ENCODE measurements at regions not wholly inside any gene's neighbourhood (a gene's known extent, or its start where the extent isn't known, plus 50 kb on each side); places are given as distances from the start of the nearest gene placed in this dataset.
A peak's percentile ranks its signal among the peaks of the same experiment; 100 is the strongest.
"Not testable (repeated sequence)": the region's sequence is repeated elsewhere in the genome, so short reads cannot be mapped to it uniquely, and the experiment has no call there.

DNA sequence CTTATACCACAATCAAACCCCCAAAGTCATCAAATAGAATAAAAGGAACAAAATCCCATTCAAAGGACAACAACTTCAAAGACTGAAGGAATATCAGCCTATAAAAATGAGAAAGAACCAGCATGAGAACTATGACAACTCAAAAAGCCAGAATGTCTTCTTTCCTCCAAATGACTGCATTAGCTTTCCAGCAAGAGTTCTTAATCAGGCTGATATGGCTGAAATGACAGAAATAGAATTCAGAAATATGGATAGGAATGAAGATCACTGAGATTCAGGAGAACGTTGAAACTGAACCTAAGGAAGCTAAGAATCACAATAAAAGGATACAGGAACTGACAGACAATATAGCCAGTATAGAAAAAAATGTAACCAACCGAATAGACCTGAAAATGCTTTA is 109.5 kb downstream of the SINHCAF start:
- no peak for DNase-seq (ENCODE audit: low read depth)

DNA sequence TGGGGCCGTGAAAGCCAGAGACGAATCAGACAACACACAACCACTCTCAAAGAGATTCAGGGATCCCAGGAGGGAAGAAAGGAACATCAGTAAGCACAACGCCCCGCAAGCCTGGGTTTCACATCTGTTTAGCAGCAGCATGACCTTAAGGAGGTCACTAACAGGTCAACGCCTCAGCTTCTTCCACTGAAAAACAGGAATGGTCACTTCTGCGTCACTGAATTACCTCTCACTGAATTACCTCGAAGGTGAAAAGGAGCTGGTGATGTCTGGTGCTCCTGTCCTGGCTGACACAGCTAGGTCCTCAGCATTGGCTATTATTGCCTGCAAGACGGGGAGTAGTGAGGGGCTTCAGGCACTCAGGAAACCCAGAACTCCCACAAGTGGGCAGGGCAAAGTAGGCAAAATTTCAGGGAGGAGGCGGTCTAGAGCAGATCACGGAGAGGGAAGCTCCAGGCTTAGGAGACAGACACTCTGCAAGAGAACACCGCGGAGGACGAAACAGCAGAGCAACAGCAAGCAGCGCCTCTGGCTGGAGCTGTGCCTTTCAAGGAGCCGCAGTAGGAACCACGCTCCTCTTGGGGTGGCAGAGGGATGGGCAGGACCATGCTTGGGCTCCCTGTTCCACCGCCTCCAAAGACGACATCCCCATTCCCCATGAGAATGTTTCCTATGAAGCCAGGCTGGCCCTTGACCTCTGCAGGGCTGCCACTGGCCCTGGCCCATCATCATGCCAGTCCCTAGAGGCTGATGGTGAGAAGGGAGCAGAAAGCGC is 108.4 kb downstream of the SINHCAF start:
- no peak for DNase-seq (ENCODE audit: low read depth)

DNA sequence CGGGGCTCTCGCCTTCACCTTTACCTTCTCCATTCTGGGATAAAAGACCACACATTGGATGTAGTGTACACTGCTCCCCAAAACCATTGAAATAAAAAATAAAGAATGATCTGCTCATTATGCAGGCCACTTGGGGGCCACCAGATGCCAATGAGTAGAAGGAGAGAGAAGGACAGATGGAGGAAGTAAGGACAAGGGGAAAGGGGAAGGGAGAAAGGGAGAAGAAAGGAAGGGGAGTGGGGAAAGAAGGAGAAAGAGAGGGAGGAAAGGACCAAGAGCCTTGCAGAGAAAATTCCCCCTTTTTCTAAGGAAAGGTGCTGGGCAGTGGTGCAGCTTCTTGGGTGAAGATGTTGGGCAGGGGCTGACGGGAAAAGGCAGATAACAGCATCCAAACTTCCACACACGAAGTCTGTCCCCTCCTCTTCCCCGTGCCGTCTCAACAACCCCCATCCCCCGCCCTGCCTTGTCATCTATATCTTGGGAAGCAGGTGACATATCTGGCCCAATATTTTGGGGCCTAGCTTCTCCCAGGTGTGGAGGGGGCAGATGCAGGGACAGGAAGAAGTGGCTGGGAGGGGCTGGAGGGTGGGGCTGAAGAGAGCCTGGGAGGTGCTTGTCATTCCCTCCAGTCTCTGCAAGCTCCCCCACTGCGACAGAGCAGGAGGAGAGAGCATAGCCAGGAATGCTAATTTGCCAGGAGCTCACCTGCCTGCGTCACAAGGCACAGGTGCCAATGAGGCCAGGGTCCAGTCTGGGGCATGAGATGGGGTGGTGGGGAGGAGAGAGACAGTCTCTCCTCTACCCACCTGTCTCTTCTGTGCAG is 107.5 kb downstream of the SINHCAF start:
- DNase-seq (ENCODE audit: low read depth), result no peak

GRCh38 chr12:31219521-31219920 is 106.4 kb downstream of the SINHCAF start:
- no peak for DNase-seq (ENCODE audit: low read depth)

DNA sequence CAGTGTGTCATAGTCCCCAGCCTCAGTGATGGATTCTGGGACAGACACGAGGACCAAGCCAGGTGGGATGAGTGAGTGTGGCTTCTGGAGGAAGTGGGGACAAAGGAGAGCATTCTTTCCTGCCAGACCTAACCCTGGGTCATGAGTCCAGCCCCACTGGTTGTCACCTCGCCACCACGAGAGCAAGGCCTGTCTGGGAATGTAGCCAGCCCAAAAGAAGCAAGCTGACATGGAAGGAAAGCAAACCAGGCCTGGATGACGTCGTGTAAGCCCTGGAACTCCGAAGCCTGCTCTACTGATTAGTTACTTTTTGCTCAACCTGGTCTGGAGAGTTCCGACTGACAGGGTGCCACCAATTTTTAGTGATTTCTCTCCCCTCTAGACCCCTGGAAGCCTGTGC is 105.9 kb downstream of the SINHCAF start:
- DNase-seq (ENCODE audit: low read depth), result no peak

DNA sequence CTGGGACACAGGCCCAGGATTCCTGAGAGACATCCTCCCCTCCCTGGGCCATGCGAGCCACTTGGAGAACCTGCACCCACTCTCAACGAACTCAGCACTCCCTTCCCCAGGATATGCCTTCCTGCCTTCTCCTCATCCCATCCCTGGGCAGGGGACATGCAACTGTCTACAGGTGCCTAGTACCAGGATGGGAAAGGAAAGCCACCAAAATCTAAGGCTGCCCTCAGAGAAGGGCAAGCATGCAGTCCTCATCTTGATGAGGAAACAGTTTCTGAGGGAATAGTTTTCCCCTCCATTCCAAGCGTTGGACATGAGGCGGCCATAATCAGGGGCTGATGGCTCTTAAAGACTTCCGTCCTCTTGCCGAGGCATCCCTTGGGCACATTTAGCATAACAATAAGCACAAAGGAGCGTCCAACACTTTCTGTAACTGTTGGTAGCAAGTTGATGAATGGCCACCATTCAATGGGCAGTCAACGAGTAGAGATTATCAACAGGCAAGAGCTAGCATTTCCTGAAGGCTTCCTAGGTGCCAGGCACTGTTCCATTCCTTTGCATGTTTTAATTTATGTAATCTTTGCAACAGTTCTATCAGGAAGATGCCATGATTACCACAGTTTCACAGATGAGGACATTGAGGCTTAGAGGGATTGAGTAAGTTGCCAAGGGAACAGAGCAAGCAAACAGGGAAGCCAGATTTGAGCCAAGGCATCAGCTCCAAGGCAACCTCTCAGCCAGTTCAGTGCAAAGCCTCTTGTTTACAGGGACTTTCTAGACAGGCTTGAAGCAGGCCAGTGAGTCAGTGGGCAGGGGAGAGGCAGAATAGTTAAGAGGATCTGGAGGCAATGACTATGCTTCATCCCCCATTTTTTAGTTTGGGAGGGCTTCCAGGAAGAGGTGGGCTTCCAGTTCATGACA is 105.1 kb downstream of the SINHCAF start:
- peak; percentile 96 for DNase-seq (ENCODE audit: low read depth)

- no peak for DNase-seq (ENCODE audit: low read depth)
Measured at GRCh38 chr12:31221551-31221945, 104.4 kb downstream of the SINHCAF start.

DNA sequence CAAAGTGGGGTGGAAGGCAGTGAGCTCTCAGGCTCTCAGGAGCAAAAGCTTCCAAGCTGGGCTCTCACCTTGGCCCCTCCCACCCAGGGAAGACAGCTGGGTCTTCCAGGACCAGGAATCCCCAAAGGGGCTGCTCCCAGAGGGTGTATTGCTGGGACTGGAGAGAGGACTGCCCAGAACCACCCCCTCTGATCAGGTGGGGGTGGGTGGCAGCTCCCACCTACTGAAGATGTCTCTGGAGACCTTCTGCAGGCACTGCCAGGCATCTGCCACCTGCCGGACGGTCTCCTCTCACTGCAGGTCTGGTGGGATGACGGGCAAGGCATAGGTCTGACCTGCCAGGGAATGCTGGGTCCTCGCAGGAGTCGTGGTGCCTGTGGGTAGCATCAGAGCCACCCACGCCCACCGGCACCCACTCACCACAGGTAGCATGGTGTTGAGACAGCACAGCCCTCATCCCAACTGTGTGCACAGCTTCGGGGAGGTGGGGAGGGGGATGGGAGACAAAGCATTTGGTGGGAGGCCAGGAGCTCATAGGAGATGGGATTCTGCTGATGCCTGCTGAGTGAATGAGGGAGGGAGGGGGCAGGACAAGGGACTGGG is 103.2 kb downstream of the SINHCAF start:
- no peak for DNase-seq (ENCODE audit: low read depth)

DNA sequence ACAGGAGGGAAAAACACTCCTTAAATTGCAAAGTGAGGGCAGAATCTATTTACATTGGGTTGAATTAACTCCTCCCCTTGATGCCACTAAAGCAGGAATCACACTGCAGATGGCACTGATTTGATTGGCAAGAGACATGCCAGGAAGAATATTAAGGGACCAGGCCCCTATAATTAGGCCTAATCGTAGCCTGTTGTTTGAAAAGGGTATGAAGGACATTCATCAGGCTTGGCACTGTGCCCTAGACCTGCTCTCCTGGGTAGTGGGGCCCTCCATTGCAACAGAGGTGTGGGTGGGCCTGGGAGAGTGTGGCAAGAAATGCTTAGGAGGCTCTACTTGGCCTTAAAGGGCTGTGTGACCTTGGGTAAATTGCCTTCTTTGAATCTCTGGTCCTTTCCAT is 102.3 kb downstream of the SINHCAF start:
- DNase-seq (ENCODE audit: low read depth), result not testable (repeated sequence)

DNA sequence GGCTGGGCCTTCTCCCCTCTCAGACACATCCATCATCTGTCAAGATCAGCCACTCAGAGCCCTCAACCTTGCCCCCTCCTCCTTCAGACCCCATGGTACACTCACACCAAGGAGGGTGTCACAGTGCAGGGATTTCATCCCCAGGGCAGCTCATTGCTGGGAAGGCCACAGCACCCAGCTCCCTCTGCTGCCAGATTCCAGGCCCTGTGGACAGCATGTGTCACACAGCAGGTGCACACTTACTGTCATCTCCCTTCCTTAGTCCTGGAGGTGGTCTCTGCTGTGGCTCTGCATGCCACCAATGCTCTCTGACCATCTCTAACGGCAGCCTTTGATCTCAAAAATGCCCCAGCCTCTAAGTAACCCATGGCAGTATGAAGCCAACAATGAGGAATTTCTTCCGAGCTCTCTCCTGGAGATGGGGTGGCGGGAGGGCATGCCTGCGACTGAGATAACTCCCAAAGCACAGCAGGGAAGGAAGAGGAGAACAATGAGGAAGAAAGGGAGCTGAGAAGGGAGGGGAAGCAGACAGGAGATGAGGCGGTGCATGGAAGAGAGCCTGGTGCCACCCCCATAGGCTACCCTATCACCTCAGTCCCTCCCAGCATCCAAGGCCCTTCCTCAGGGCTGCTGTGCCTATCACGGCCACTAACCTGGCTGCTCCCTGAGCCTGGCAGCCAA is 101.0 kb downstream of the SINHCAF start:
- DNase-seq (ENCODE audit: low read depth), result no peak

DNA sequence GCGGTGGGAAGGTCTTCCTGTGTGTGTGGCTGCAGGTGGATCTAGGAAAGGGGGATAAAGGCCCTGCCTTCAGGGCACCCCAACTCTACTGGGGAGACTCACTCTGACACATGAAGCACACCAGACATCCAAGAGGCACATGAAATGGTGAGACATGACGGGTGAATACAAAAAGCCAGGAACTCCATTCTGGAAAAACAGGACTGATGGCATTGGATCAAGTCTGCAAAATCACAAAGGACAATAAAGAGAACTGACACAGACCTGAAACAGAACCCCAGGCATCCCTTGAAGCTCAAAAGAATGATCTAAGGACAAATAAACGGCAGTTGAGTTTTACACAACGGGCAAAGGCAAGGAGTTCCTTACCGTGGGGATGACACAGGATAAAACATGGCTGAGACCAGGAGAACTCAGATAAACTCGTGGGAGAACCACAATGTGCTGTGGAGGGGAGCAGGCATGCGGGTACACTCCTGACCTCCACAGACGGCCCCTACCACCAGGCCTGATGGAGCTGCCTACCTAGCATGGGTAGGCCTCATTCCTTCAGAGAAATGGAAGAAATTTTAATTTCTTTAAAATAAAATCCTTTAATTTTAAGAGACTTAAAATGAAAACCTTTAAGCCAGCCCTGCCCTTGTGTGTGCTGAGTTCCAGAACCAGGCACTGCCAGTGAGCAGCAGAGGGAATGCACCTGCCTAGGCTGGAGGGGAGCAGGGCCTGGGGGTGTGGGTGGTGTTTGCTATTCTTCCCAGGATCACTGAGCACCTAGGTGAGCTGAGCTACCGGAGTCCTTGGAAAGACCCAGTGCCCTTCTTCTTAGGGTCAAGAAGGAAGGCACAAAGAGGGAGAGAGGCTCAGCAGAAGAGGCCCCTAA is 100.1 kb downstream of the SINHCAF start:
- DNase-seq (ENCODE audit: low read depth), result no peak

GRCh38 chr12:31226639-31227038 is 99.3 kb downstream of the SINHCAF start:
- DNase-seq (ENCODE audit: low read depth), result no peak

- DNase-seq (ENCODE audit: low read depth), result no peak
Measured at GRCh38 chr12:31227401-31227981, 98.5 kb downstream of the SINHCAF start.

DNA sequence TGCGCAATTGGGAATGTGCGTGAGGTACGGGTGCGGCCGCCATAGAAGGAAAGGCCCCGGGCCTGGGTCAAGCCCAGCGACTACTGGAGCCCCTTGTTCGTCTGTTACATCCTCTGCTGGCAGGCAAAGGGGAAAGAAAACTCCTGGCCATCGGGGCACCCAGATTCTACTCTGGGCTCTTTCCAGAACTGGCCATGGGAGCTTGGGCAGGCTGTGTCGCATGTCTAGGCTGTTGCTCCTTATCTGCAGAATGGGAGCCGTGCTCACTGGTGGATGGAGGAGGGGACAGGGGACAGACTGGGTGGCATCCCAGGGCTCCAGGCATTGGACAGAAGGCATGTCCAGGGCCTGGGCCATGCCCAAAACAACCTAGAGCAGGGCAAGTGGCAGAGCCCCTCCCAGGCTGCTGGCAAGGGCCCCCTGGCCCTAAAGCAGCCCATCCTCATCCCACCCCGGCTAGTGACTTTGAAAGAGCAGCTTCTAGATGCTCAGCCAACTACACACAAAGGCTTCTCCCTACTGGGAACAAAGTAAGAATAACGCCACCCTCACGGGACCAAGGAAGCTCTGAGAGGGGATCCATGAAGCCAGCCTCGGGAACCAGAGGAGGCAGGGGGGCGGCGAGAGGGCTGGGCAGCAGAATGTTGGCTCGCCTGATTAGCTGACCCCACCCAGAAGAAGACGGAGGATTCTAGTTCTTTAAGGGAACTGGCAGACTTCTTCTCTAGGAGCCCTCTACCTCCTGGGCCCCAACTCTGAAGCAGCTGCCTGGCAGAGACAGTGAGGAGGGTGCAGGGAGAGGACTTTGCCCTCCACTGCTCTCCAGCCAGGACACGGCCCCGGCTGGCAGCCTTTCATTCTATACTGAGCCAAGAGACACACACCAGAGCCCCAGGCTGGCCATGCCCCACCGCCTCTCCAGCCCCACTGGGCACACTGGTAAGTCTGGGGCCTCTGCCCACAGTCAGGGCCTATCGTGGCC is 96.8 kb downstream of the SINHCAF start:
- DNase-seq (ENCODE audit: low read depth), result no peak

- no peak for DNase-seq (ENCODE audit: low read depth)
Measured at GRCh38 chr12:31230004-31230403, 95.9 kb downstream of the SINHCAF start.
